Lower lobe of right lung (tissue), 2 donors: ENCODE measurements at regions not wholly inside any gene's neighbourhood (a gene's known extent, or its start where the extent isn't known, plus 50 kb on each side); places are given as distances from the start of the nearest gene placed in this dataset.

Experiments
- ATAC-seq, 2 donors: fragments of 200-7000 bp; cut with Tn5 transposase; one replicate each; pipeline ENCODE4 v1.9.1; 2020 to 2022; ENCODE audit warnings: mild to moderate bottlenecking in 2 of 2, moderate library complexity in 2 of 2
- DNase-seq: peaks from one replicate; pipeline ENCODE4 v3.0.0-alpha.2; 2020
- H3K27ac ChIP-seq: fragments of 200-600 bp; one replicate; pipeline ENCODE4 v1.8.0; 2022
- H3K27me3 ChIP-seq: fragments of 200-600 bp; one replicate; pipeline ENCODE4 v1.8.0; 2022; ENCODE audit warnings: low read depth
- H3K36me3 ChIP-seq: fragments of 200-600 bp; one replicate; pipeline ENCODE4 v1.8.0; 2022; ENCODE audit warnings: mild to moderate bottlenecking
- H3K4me1 ChIP-seq: fragments of 200-600 bp; one replicate; pipeline ENCODE4 v1.8.0; 2022
- H3K4me3 ChIP-seq: fragments of 200-600 bp; one replicate; pipeline ENCODE4 v1.8.0; 2022; ENCODE audit warnings: mild to moderate bottlenecking
- H3K9me3 ChIP-seq: fragments of 200-600 bp; one replicate; pipeline ENCODE4 v1.8.0; 2022
- intact Hi-C: fragments of 100-400 bp; cut with DNase I; formaldehyde crosslinking; loops from one replicate; pipeline ENCODE4 v1.11.0; 2022
- TF ChIP-seq, protein P1 (sequence below): fragments of 200-600 bp; IDR thresholded peaks from one replicate; pipeline ENCODE4 v1.8.0; 2022; ENCODE audit warnings: antibody characterized with exemption, mild to moderate bottlenecking
- donor health status: DM: no; HTN: yes; CAD: no; lungs with severe emphysema.

DNA sequence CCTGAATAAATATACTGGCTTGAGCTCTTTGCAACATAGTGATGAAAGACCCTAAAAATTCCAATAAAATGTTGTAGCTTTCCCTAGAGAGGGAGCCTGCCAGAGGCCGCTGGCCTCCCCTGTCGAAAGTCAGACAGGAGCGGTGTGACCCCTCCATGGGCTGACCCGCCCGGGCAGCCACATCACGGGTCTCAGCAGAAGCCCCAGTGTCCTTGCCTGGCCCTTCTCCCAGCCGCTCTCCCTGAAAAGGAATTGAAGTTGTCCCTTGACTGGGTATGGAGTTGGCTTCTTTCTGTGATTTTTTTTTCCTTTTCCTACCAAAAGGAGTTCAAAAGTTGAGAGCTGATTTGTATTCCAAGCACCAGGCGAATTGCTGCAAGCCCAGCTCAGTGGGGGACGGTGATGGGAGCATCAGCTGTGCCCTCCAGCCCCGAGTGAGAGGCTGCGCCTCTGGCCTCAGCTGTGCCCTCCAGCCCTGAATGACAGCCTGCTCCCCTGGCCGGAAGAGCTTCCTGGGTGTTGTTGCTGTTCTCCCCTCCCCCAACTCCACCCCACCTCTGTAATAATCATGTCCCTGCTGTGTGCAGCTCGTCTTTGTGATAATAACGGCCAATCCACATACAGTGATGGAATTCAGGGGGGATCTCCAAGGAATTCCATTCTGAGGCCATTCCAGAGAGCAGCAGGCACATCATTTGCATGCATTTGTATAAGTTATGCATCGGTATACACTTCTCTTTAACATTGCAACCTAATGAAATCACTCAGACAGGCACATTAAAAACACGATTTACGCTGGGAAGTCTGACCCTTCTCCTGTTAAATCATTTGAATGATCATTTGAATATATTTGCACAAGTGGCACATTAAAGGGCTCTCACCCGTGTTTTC is 501.0 kb downstream of the EIPR1 start:
- no peak for ATAC-seq
- Histone ChIP-seq H3K9me3 (no peaks in the 10 kb centered on the region), H3K36me3 (no peaks in the 10 kb centered on the region), H3K4me1 (no peaks in the 10 kb centered on the region), H3K27me3 (no peaks in the 10 kb centered on the region), H3K27ac (no peak overlapping the region), H3K4me3 (no peak overlapping the region)
- TF ChIP-seq, protein P1, sequence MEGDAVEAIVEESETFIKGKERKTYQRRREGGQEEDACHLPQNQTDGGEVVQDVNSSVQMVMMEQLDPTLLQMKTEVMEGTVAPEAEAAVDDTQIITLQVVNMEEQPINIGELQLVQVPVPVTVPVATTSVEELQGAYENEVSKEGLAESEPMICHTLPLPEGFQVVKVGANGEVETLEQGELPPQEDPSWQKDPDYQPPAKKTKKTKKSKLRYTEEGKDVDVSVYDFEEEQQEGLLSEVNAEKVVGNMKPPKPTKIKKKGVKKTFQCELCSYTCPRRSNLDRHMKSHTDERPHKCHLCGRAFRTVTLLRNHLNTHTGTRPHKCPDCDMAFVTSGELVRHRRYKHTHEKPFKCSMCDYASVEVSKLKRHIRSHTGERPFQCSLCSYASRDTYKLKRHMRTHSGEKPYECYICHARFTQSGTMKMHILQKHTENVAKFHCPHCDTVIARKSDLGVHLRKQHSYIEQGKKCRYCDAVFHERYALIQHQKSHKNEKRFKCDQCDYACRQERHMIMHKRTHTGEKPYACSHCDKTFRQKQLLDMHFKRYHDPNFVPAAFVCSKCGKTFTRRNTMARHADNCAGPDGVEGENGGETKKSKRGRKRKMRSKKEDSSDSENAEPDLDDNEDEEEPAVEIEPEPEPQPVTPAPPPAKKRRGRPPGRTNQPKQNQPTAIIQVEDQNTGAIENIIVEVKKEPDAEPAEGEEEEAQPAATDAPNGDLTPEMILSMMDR = no peak
- intact Hi-C loops = no loop called here
- no peak for DNase-seq

DNA sequence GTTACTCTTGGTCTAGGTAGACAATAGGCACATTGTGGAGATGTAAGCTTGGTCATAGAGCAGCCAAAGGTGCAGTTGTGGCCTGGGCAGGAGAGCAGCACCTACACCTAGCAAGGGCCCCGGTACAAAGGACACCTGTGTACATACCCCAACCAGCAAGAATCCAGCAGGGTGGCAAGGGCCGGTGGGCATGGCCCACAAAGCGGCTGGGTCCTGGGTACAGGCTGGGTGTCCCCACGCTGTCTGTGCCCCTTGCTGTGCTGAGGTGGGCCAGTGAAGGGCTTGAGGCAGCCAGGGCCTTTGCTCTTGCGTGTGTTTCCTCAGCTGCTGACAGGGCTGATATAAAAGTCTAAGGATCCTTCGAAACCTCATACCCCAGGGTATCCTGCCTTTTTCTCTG is 501.8 kb downstream of the EIPR1 start:
- TF ChIP-seq, protein P1 = no peak
- H3K9me3 ChIP-seq = no peaks in the 10 kb centered on the region
- no peaks in the 10 kb centered on the region for H3K4me1 ChIP-seq
- no peak for ATAC-seq
- no peaks in the 10 kb centered on the region for H3K27me3 ChIP-seq
- no peak for DNase-seq
- no peak overlapping the region for H3K27ac ChIP-seq
- no peaks in the 10 kb centered on the region for H3K36me3 ChIP-seq
- no peak overlapping the region for H3K4me3 ChIP-seq
- intact Hi-C loops = no loop called here

DNA sequence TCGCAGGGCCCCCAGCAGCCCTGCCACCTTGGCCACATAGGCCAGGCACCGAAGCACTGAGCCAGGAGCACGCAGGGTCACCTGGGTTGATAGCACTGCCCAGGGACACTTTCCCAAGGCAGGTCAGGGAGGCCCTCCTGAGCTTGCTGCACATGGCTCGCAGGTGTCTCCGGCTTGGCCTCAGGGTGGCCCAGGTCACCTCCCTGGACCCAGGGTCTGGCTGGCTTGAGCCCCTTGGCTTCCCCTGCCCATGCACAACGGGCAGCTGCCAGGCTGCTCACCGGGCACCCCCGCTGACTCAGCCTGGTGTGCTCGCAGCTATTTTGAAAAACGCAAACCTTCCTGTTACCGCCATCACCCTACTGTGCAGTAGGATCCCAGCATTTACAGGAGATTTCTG is 502.3 kb downstream of the EIPR1 start:
- Histone ChIP-seq H3K36me3 (no peaks in the 10 kb centered on the region), H3K27me3 (no peaks in the 10 kb centered on the region), H3K9me3 (no peaks in the 10 kb centered on the region), H3K4me3 (no peak overlapping the region), H3K4me1 (no peaks in the 10 kb centered on the region), H3K27ac (no peak overlapping the region)
- ATAC-seq (no peak), DNase-seq (no peak)
- TF ChIP-seq, protein P1 = no peak
- intact Hi-C loops = no loop called here

DNA sequence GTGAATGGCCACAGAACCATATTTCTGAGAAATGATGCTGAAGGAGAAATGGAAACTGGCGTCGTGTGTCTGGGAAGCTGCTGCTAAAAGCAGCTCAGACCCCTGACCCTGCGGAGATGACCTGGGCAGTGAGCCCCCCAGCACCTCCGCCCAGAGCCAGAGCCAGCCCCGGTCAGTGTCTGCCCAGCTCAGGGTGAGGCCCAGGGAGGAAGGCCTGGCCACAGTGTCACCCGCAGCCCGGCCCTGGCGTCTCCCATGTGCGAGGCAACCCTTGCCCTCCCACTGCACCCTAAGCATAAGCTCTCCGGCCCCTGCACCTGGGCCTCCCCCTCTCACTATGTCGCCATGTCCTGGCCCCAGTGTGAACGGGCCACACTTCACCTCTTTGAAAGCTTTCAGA is 502.8 kb downstream of the EIPR1 start:
- Histone ChIP-seq H3K36me3 (no peaks in the 10 kb centered on the region), H3K27me3 (no peaks in the 10 kb centered on the region), H3K4me1 (no peaks in the 10 kb centered on the region), H3K27ac (no peak overlapping the region), H3K9me3 (no peaks in the 10 kb centered on the region), H3K4me3 (no peak overlapping the region)
- no peak for DNase-seq
- TF ChIP-seq, protein P1 = no peak
- peak in 1 of 2 donors; percentile 11 for ATAC-seq
- intact Hi-C loops = no loop called here

DNA sequence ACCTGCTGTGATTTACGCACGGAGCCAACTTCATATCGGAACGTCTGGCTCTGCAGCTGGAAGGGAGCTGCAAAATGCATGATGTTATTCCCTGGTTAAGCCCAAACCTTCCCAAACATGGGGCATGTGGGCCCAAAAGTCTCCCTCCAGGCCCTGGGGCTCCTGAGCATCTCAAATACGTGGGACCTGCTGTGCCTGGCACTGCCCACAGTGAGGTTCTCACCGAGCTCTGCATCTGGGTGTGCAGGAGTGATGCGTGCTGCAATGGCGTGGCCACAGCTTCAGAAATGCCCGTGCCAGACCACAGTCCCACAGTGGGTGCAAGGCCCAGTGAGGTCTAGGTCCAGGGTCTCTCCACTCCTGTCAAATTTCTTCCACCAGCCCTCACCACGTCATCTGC is 503.3 kb downstream of the EIPR1 start:
- no peak for ATAC-seq

More for the DNA sequence above, 503.3 kb downstream of the EIPR1 start:
- Histone ChIP-seq H3K27ac (no peak overlapping the region), H3K27me3 (no peaks in the 10 kb centered on the region), H3K4me3 (no peak overlapping the region), H3K36me3 (no peaks in the 10 kb centered on the region), H3K9me3 (no peaks in the 10 kb centered on the region), H3K4me1 (no peaks in the 10 kb centered on the region)
- DNase-seq = no peak
- TF ChIP-seq, protein P1 = no peak
- intact Hi-C loops = no loop called here
